Thyroid gland (tissue), 4 donors: ENCODE measurements at regions not wholly inside any gene's neighbourhood (a gene's known extent, or its start where the extent isn't known, plus 50 kb on each side); places are given as distances from the start of the nearest gene placed in this dataset.

Source experiments
- DNase-seq, 2 donors: peaks; one replicate each; pipeline ENCODE4 v3.0.0-alpha.2; 2019
- H3K27ac ChIP-seq, 3 donors: fragments of 200-600 bp; sonication (generic); 1 replicate in 2 of 3; 2 replicates in 1 of 3; pipeline ENCODE4 v1.5.1; 2016 to 2019; ENCODE audit warnings: mild to moderate bottlenecking in 1 of 3, moderate library complexity in 1 of 3
- H3K27me3 ChIP-seq: fragments of 200-600 bp; sonication (generic); one replicate; pipeline ENCODE4 v1.5.1; 2019
- H3K36me3 ChIP-seq, 2 donors: fragments of 200-600 bp; sonication (generic); one replicate each; pipeline ENCODE4 v1.5.1; 2016 to 2019
- H3K4me1 ChIP-seq, 2 donors: fragments of 200-600 bp; sonication (generic); one replicate each; pipeline ENCODE4 v1.5.1; 2017 to 2019
- H3K4me3 ChIP-seq, 3 donors: fragments of 200-600 bp; sonication (generic); replicated peaks in 1 of 3; 1 replicate in 2 of 3; 2 replicates in 1 of 3; pipeline ENCODE4 v1.5.1; 2016; ENCODE audit warnings: mild to moderate bottlenecking in 1 of 3
- H3K9me3 ChIP-seq: fragments of 200-600 bp; sonication (generic); one replicate; pipeline ENCODE4 v1.5.1; 2017
- CTCF ChIP-seq, 6 experiments: fragments of 200-600 bp in 3 of 6; fragments of 450-650 bp in 3 of 6; sonication (generic) in 3 of 6; IDR thresholded peaks; one replicate each; pipeline ENCODE4 v1.5.1; 2016 to 2019; ENCODE audit warnings: antibody characterized with exemption in 6 of 6, mild to moderate bottlenecking in 2 of 6, inconsistent platforms in 1 of 6, moderate library complexity in 1 of 6
- POLR2A ChIP-seq, 2 donors: fragments of 450-650 bp; IDR thresholded peaks; one replicate each; pipeline ENCODE4 v1.6.1; 2017; ENCODE audit warnings: antibody characterized with exemption in 2 of 2, mild to moderate bottlenecking in 2 of 2, moderate library complexity in 1 of 2
- WGBS, 2 donors: methylation state at CpG; one replicate each; pipeline ENCODE4 v1.1.5; 2017; 5-methylcytosine and 5-hydroxymethylcytosine counted together
- intact Hi-C: fragments of 100-400 bp; cut with DNase I; formaldehyde crosslinking; loops from one replicate; pipeline ENCODE4 v1.15.1; 2023

- Histone ChIP-seq H3K36me3 (no peaks in the 10 kb centered on the region), H3K27ac (no peak overlapping the region), H3K4me3 (no peak overlapping the region), H3K9me3 (no peaks in the 10 kb centered on the region), H3K27me3 (no peaks in the 10 kb centered on the region), H3K4me1 (no peaks in the 10 kb centered on the region)
- WGBS, 2 donors: 55 to 63% methylated on average over 1 of the region's 1 CpG
- intact Hi-C loops: no loop called here
- TF ChIP-seq POLR2A (IDR thresholded peaks at IDR 0.05) (no peak), CTCF (IDR thresholded peaks at IDR 0.05) (no peak)
- no peak for DNase-seq
Observed at GRCh38 chr9:82209797-82210470, 221.4 kb downstream of the SPATA31D1 start.

DNA sequence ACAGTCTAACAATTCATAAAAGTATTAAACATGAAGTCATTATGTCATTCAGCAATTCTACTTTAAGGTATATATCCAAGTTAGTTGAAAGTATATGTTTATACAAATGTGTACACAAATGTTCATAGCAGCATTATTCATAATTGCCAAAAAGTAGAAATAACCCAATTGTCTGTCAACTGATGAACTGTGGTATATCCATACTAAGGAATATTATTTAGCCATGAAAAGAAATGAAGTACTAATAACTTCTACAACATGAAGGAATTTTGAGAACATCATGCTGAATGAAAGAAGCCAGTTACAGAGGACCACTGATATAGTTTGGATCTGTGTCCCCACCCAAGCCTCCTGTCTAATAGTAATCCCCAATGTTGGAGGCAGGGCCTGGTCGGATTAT, 224.3 kb downstream of the SPATA31D1 start:
- intact Hi-C loops: no loop called here
- H3K27me3 ChIP-seq: no peaks in the 10 kb centered on the region
- H3K4me3 ChIP-seq: no peak overlapping the region
- no peak overlapping the region for H3K27ac ChIP-seq
- 89 to 100% methylated on average over 1 of the region's 1 CpG for WGBS, 2 donors
- H3K36me3 ChIP-seq: no peaks in the 10 kb centered on the region
- H3K9me3 ChIP-seq: no peaks in the 10 kb centered on the region
- TF ChIP-seq CTCF (IDR thresholded peaks at IDR 0.05) (no peak), POLR2A (IDR thresholded peaks at IDR 0.05) (no peak)
- H3K4me1 ChIP-seq: no peaks in the 10 kb centered on the region
- no peak for DNase-seq

- TF ChIP-seq POLR2A (IDR thresholded peaks at IDR 0.05) (no peak), CTCF (IDR thresholded peaks at IDR 0.05) (no peak)
- Histone ChIP-seq H3K27ac (no peak overlapping the region), H3K27me3 (no peaks in the 10 kb centered on the region), H3K4me1 (no peaks in the 10 kb centered on the region), H3K9me3 (no peaks in the 10 kb centered on the region), H3K36me3 (no peaks in the 10 kb centered on the region), H3K4me3 (no peak overlapping the region)
- 69 to 71% methylated on average over 5 of the region's 5 CpGs for WGBS, 2 donors
- intact Hi-C loops: no loop called here
- DNase-seq: no peak
Observed at GRCh38 chr9:82216435-82216834, 227.9 kb downstream of the SPATA31D1 start.

DNA sequence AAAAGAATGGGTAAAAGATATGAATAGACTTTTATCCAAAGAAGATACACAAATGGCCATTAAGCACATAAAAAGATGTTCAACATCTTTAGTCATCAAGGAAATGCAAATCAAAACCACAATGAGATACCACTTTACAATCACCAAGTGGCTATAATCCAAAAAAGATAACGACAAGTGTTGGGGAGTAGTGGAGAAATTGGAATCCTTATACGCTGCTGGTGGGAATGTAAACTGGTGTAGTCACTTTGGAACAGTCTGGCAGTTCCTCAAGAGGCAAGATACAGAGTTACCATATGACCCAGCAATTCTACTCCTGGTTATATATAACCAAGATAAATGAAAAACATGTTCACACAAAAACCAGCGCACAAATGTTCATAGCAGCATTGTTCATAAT, 234.9 kb downstream of the SPATA31D1 start:
- Histone ChIP-seq H3K36me3 (no peaks in the 10 kb centered on the region), H3K9me3 (no peaks in the 10 kb centered on the region), H3K27me3 (no peaks in the 10 kb centered on the region), H3K27ac (no peak overlapping the region), H3K4me1 (no peaks in the 10 kb centered on the region), H3K4me3 (no peak overlapping the region)
- WGBS, 2 donors: 72 to 80% methylated on average over 3 of the region's 3 CpGs
- TF ChIP-seq CTCF (IDR thresholded peaks at IDR 0.05) (no peak), POLR2A (IDR thresholded peaks at IDR 0.05) (no peak)
- intact Hi-C loops: no loop called here
- DNase-seq: no peak

DNA sequence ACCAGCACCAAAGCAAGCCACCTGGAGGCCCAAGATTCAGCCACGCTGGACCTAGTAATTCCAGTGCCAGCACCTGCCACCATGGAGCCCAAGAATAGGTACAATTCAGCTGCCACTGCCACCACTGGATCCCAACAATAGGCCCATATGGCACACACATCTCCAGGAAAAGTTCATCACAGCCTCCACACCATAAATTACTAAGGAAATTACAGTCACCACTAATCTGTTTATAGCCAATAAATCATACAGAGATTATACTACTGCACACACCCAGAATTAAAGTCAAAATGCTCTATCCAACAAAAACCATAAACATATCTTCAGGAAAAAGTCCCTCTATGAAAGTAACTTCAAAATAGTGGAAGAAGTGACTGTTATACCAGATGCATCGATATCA, 242.8 kb downstream of the SPATA31D1 start:
- H3K27ac ChIP-seq: no peak overlapping the region
- H3K9me3 ChIP-seq: no peaks in the 10 kb centered on the region
- DNase-seq: no peak
- WGBS, 2 donors: 92 to 97% methylated on average over 2 of the region's 2 CpGs
- TF ChIP-seq POLR2A (IDR thresholded peaks at IDR 0.05): no peak
- no peak for TF ChIP-seq CTCF (IDR thresholded peaks at IDR 0.05)
- intact Hi-C loops: no loop called here
- H3K4me3 ChIP-seq: no peak overlapping the region
- no peaks in the 10 kb centered on the region for H3K27me3 ChIP-seq
- no peaks in the 10 kb centered on the region for H3K36me3 ChIP-seq
- no peaks in the 10 kb centered on the region for H3K4me1 ChIP-seq
